Aorta (tissue), 5 donors: ENCODE measurements at regions not wholly inside any gene's neighbourhood (a gene's known extent, or its start where the extent isn't known, plus 50 kb on each side); places are given as distances from the start of the nearest gene placed in this dataset.
"Not testable (repeated sequence)": the region's sequence is repeated elsewhere in the genome, so short reads cannot be mapped to it uniquely, and the experiment has no call there.

Experiments
- ATAC-seq: fragments of 200-7000 bp; cut with Tn5 transposase; one replicate; pipeline ENCODE4 v1.9.1; 2022; ENCODE audit warnings: moderate library complexity; ENCODE audit not compliant: low FRiP score
- DNase-seq, 2 donors: peaks; one replicate each; pipeline ENCODE4 v3.0.0-alpha.2; 2020
- H3K27ac ChIP-seq, 2 donors: one replicate each; pipeline ENCODE4 v1.5.1; 2013; ENCODE audit warnings: low read length in 2 of 2, mild to moderate bottlenecking in 2 of 2, moderate library complexity in 2 of 2, control low read depth in 1 of 2, inconsistent platforms in 1 of 2, low read depth in 1 of 2
- H3K27me3 ChIP-seq, 2 donors: one replicate each; pipeline ENCODE4 v1.6.1; 2013; ENCODE audit warnings: control low read depth in 1 of 2, low read length in 1 of 2, mild to moderate bottlenecking in 1 of 2, moderate library complexity in 1 of 2; ENCODE audit not compliant: insufficient read depth in 2 of 2, control insufficient read depth in 1 of 2
- H3K36me3 ChIP-seq, 2 donors: one replicate each; pipeline ENCODE4 v1.6.1; 2013; ENCODE audit warnings: control low read depth in 1 of 2, low read length in 1 of 2, mild to moderate bottlenecking in 1 of 2; ENCODE audit not compliant: insufficient read depth in 2 of 2, control insufficient read depth in 1 of 2
- H3K4me1 ChIP-seq, 2 donors: one replicate each; pipeline ENCODE4 v1.6.1; 2013; ENCODE audit warnings: low read length in 2 of 2, control low read depth in 1 of 2, mild to moderate bottlenecking in 1 of 2, moderate library complexity in 1 of 2; ENCODE audit not compliant: insufficient read depth in 2 of 2, control insufficient read depth in 1 of 2
- H3K4me3 ChIP-seq, 2 donors: one replicate each; pipeline ENCODE4 v1.5.1; 2013; ENCODE audit warnings: low read length in 2 of 2, control low read depth in 1 of 2, mild to moderate bottlenecking in 1 of 2
- H3K9me3 ChIP-seq: one replicate; pipeline ENCODE4 v1.6.1; 2013; ENCODE audit warnings: mild to moderate bottlenecking, low read length; ENCODE audit not compliant: control insufficient read depth
- WGBS, 2 donors: extraction: QIAGEN DNeasy Blood & Tissue Kit; methylation state at CpG; one replicate each; pipeline ENCODE4 v1.1.7; 2013; 5-methylcytosine and 5-hydroxymethylcytosine counted together
- intact Hi-C, 2 donors: fragments of 100-400 bp; cut with DNase I; formaldehyde crosslinking; loops; one replicate each; pipeline versions ENCODE4 v1.14.2 to v1.15.0; 2022
- donor health status: healthy with polysubstance abuse.
- donor health status: Bipolar disorder and iron deficiency.
- donor health status: DM: no; HTN: no; CAD: no.
- donor health status: DM: no; HTN: no; CAD: no.
- donor health status: DM: yes; HTN: yes; CAD: no.

- H3K4me1 ChIP-seq, DNase-seq, H3K27ac ChIP-seq, H3K27me3 ChIP-seq, H3K36me3 ChIP-seq, H3K4me3 ChIP-seq, intact Hi-C loops, H3K9me3 ChIP-seq: not testable (repeated sequence)
- WGBS, 2 donors = 69 to 74% methylated on average over 4 of the region's 4 CpGs
- ATAC-seq = peak; percentile 52
Measured at GRCh38 chr9:42782201-42782600, 598.7 kb downstream of the SPATA31A6 start.

GRCh38 chr9:42792725-42793124 is 609.3 kb downstream of the SPATA31A6 start:
- H3K27ac ChIP-seq, H3K27me3 ChIP-seq, H3K4me3 ChIP-seq, H3K4me1 ChIP-seq, intact Hi-C loops, DNase-seq, H3K9me3 ChIP-seq, H3K36me3 ChIP-seq, ATAC-seq: not testable (repeated sequence)
- 66 to 72% methylated on average over 13 to 16 of the region's 16 CpGs for WGBS, 2 donors

GRCh38 chr9:42798571-42798970 is 615.1 kb downstream of the SPATA31A6 start:
- H3K36me3 ChIP-seq, intact Hi-C loops, H3K27me3 ChIP-seq, H3K27ac ChIP-seq, DNase-seq, ATAC-seq, H3K4me1 ChIP-seq, H3K4me3 ChIP-seq, H3K9me3 ChIP-seq: not testable (repeated sequence)
- 6 to 14% methylated on average over 1 of the region's 1 CpG for WGBS, 2 donors

- ATAC-seq, H3K4me1 ChIP-seq, DNase-seq, H3K4me3 ChIP-seq, H3K36me3 ChIP-seq, H3K27me3 ChIP-seq, H3K9me3 ChIP-seq, intact Hi-C loops, H3K27ac ChIP-seq: not testable (repeated sequence)
- WGBS, 2 donors = 44 to 51% methylated on average over 4 of the region's 4 CpGs
Measured at GRCh38 chr9:42802716-42803115, 619.3 kb downstream of the SPATA31A6 start.

- WGBS, 2 donors = 19 to 23% methylated on average over 16 to 21 of the region's 25 CpGs
- peak; percentile 64 for ATAC-seq
- H3K9me3 ChIP-seq, H3K4me1 ChIP-seq, H3K4me3 ChIP-seq, intact Hi-C loops, H3K27ac ChIP-seq, H3K27me3 ChIP-seq, H3K36me3 ChIP-seq: not testable (repeated sequence)
- peak in 1 of 2 donors; percentile 72 for DNase-seq
Measured at GRCh38 chr9:42806674-42807073, 623.2 kb downstream of the SPATA31A6 start.

- 50 to 60% methylated on average over 1 of the region's 1 CpG for WGBS, 2 donors
- H3K4me3 ChIP-seq, H3K27ac ChIP-seq, intact Hi-C loops, H3K27me3 ChIP-seq, ATAC-seq, H3K9me3 ChIP-seq, H3K36me3 ChIP-seq, DNase-seq, H3K4me1 ChIP-seq: not testable (repeated sequence)
Measured at GRCh38 chr9:42821468-42821867, 638.0 kb downstream of the SPATA31A6 start.

GRCh38 chr9:42848156-42848555 is 664.7 kb downstream of the SPATA31A6 start:
- H3K4me3 ChIP-seq, DNase-seq, H3K27me3 ChIP-seq, H3K4me1 ChIP-seq, H3K36me3 ChIP-seq, ATAC-seq, H3K27ac ChIP-seq, H3K9me3 ChIP-seq, intact Hi-C loops: not testable (repeated sequence)
- no CpG with 5 or more reads among the region's 3 CpGs for WGBS, 2 donors

- H3K27ac ChIP-seq, intact Hi-C loops, H3K27me3 ChIP-seq, ATAC-seq, H3K36me3 ChIP-seq, H3K4me3 ChIP-seq, H3K4me1 ChIP-seq, H3K9me3 ChIP-seq: not testable (repeated sequence)
- DNase-seq = peak in 1 of 2 donors; percentile 67
- WGBS, 2 donors = 39 to 46% methylated on average over 22 to 45 of the region's 48 CpGs
Measured at GRCh38 chr9:42850896-42851693, 667.6 kb downstream of the SPATA31A6 start.

- H3K4me1 ChIP-seq, ATAC-seq, H3K27me3 ChIP-seq, intact Hi-C loops, H3K4me3 ChIP-seq, H3K36me3 ChIP-seq, H3K27ac ChIP-seq, DNase-seq, H3K9me3 ChIP-seq: not testable (repeated sequence)
- WGBS, 2 donors = 11 to 12% methylated on average over 10 to 23 of the region's 23 CpGs
Measured at GRCh38 chr9:42851701-42852100, 668.2 kb downstream of the SPATA31A6 start.
